AG04450 (cell line): ENCODE measurements at regions not wholly inside any gene's neighbourhood (a gene's known extent, or its start where the extent isn't known, plus 50 kb on each side); places are given as distances from the start of the nearest gene placed in this dataset.

Experiments
- CTCF ChIA-PET: fragments of 300-600, 350-600 bp; formaldehyde crosslinking; extraction: SDS; loops from one replicate; lab custom pipeline; 2022; ENCODE audit warnings: antibody characterized with exemption, inconsistent platforms; lab: Charles Lee
- POLR2A ChIA-PET: fragments of 350-600 bp; formaldehyde crosslinking; extraction: SDS; loops from one replicate; lab custom pipeline; 2021; ENCODE audit warnings: antibody characterized with exemption, inconsistent platforms; lab: Yijun Ruan, JAX
- DNase-seq: peaks from one replicate; pipeline ENCODE4 v3.0.0-alpha.2; 2011; ENCODE audit warnings: low read depth, low spot score
- H3K27ac ChIP-seq: one replicate; pipeline ENCODE4 v1.5.1; 2012; ENCODE audit warnings: low read depth, low read length, control low read depth
- H3K27me3 ChIP-seq: one replicate; pipeline ENCODE4 v1.6.0; 2012; ENCODE audit warnings: low read length; ENCODE audit not compliant: control insufficient read depth, insufficient read depth
- H3K4me3 ChIP-seq: 2 replicates; pipeline ENCODE4 v1.5.1; 2011; ENCODE audit warnings: mild to moderate bottlenecking, low read depth, low read length, control low read depth
- H3K9me3 ChIP-seq: 2 replicates; pipeline ENCODE4 v1.5.1; 2012; ENCODE audit warnings: low read length; ENCODE audit not compliant: control insufficient read depth, insufficient read depth
- CTCF ChIP-seq: IDR thresholded peaks from 2 replicates; pipeline ENCODE4 v1.5.1; 2011; ENCODE audit warnings: low read depth, low read length, control low read depth, inconsistent platforms

DNA sequence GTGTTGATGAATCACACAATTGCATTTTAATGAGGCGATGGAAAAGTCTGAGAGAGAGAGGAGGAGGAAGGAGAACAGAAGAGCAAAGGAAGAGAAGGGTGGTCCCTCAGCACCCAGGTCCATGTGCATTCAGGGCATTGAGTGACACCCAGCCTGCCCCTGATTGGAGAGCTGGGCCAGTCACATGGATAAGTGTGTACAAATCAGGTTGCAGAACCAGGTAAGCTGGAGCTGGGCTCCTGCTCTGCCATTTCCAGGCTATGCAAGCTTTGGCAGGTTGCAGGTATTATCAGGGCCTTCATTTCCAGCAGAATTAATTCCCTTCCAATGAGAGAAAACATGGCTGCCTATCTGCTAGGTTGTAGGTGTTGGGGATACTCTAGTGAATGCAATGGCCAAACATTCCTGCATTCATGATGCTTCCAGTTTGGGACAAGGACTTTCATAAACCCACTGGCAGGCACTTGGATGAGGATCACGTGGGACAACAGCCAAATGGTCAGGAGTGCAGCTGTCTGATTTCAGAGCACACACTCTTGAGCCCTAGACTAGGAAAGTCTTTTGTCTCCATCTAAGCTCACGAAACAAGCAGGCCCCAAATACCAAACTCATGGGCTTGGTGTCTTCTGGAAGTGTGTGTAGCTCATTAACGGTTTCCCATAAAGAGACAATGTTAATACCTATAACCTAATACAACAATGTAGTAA lies 577.9 kb upstream of the CDH5 start:
- DNase-seq: no peak

GRCh38 chr16:65787921-65788320 lies 578.6 kb upstream of the CDH5 start:
- ChIA-PET POLR2A (no interaction called here), CTCF (no interaction called here)
- Histone ChIP-seq H3K9me3 (no peaks in the 10 kb centered on the region), H3K27me3 (peaks cover 6% of the 10 kb centered on the region), H3K4me3 (no peak overlapping the region), H3K27ac (no peak overlapping the region)
- TF ChIP-seq CTCF: no peak
- no peak for DNase-seq

More for the DNA sequence above, 577.9 kb upstream of the CDH5 start:
- ChIA-PET CTCF (no interaction called here), POLR2A (no interaction called here)
- Histone ChIP-seq H3K9me3 (no peaks in the 10 kb centered on the region), H3K4me3 (no peak overlapping the region), H3K27ac (no peak overlapping the region), H3K27me3 (peaks cover 6% of the 10 kb centered on the region)
- TF ChIP-seq CTCF: no peak

- Histone ChIP-seq H3K9me3 (no peaks in the 10 kb centered on the region), H3K27ac (no peak overlapping the region), H3K4me3 (no peak overlapping the region), H3K27me3 (peaks cover 8% of the 10 kb centered on the region)
- DNase-seq: no peak
- TF ChIP-seq CTCF: no peak
- ChIA-PET POLR2A (no interaction called here), CTCF (no interaction called here)
Observed at GRCh38 chr16:65786916-65787315, 579.6 kb upstream of the CDH5 start.

DNA sequence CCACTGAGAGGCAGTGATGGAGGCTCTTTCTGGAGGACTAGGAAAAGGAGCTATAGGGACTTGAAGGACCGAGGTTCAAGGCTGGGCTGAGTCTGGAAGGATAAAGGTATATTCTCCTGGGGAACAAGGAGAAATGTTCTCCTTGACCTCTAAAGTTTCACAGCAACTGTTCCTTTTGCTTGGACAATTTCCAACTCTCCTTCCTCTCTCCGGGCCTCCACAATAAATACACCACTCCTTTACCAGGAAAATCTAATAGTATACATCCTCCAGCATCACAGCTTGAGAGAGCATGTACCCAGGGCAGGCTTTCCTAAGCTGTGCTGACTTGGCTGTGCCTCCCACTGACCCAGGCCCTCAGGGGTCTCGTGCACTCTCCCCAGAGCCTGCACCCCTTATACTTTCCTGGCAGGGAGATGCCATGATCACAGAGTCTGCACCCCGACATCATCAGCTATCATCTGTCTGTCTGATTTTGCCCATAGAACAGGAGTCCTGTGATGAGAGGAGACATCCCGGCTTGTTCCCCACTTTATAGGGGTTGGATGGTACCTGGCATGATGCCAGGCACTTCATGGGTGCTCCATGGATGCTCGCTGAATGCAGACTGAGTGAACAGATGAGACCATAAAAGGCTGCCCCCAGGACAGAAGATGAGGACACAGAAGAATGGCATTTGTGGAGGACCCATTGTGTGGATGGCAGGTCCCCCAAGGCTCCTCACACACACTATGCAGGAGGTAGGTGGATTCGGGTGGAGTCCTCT lies 582.6 kb upstream of the CDH5 start:
- ChIA-PET POLR2A (no interaction called here), CTCF (no interaction called here)
- no peak for TF ChIP-seq CTCF
- no peak overlapping the region for H3K4me3 ChIP-seq
- peaks cover 5% of the 10 kb centered on the region for H3K27me3 ChIP-seq
- H3K27ac ChIP-seq: no peak overlapping the region
- DNase-seq: no peak
- no peaks in the 10 kb centered on the region for H3K9me3 ChIP-seq
